ENCODE measurements at regions not wholly inside any gene's neighbourhood (a gene's known extent, or its start where the extent isn't known, plus 50 kb on each side); places are given as distances from the start of the nearest gene placed in this dataset.

DNA sequence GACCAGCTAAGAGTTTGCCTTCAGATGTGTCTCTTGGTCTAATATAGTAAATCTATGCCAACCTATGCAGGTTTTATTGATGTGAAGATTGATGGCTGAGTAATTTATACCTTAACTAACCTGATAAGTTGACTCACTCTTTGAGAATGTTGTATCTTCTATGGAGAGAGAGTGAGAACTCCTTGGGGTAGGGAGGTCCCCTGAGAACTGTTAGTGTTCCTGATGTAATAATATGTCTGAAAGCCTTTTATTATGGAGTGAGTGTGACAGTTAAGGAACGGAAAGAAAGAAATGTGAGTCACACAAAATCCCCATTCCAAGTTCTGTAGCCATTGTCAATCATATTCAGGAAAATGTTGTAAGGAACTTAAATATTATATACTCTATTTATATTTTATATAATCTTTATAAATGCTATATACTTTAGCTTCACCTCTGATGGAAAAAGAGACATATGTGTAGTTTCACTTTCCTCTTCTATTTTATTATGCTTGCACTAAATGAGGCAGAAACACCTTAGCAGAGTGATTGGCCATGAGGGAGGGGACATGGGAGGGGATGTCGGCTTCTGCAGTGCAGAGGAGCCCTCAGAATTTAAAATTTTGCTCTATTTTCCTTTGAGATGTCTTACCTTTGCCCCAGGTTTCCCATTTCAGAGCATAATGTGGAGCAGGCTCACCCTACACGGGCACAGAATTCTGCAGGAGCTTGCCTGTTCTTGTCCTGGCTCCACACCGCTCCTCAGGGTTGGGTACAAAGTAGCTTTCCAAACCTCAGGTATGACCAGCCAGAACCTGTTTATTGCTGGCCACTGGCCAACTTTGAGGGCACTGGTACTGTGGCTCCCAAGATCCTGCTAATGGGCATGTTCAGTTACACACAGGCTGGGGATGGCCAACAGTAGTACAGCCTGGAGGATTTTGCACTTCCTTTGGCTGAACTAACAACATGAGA lies 57.7 kb downstream of the ARF6 start (continued):
- TF ChIP-seq, protein P1, sequence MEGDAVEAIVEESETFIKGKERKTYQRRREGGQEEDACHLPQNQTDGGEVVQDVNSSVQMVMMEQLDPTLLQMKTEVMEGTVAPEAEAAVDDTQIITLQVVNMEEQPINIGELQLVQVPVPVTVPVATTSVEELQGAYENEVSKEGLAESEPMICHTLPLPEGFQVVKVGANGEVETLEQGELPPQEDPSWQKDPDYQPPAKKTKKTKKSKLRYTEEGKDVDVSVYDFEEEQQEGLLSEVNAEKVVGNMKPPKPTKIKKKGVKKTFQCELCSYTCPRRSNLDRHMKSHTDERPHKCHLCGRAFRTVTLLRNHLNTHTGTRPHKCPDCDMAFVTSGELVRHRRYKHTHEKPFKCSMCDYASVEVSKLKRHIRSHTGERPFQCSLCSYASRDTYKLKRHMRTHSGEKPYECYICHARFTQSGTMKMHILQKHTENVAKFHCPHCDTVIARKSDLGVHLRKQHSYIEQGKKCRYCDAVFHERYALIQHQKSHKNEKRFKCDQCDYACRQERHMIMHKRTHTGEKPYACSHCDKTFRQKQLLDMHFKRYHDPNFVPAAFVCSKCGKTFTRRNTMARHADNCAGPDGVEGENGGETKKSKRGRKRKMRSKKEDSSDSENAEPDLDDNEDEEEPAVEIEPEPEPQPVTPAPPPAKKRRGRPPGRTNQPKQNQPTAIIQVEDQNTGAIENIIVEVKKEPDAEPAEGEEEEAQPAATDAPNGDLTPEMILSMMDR (IDR thresholded peaks at IDR 0.05; ENCODE audit: control extremely low read depth in 1 of 3, insufficient read depth in 1 of 3, low read depth in 1 of 3, low read length in 3 of 3): no peak
- TF ChIP-seq RXRA (IDR thresholded peaks at IDR 0.05; ENCODE audit: insufficient read depth, low read depth, low read length): no peak
- no peak for TF ChIP-seq NRF1 (IDR thresholded peaks at IDR 0.05; ENCODE audit: low read depth, low read length)
- no peak for TF ChIP-seq POU5F1 (IDR thresholded peaks at IDR 0.05; ENCODE audit: low read depth, low read length)

All from H1 (cell line).